Dedifferentiated amniotic fluid mesenchymal stem cell (primary cell): ENCODE measurements at regions not wholly inside any gene's neighbourhood (a gene's known extent, or its start where the extent isn't known, plus 50 kb on each side); places are given as distances from the start of the nearest gene placed in this dataset.
"Not testable (repeated sequence)": the region's sequence is repeated elsewhere in the genome, so short reads cannot be mapped to it uniquely, and the experiment has no call there.

Experiments used
- DNase-seq: peaks from one replicate; pipeline ENCODE4 v3.0.0-alpha.2; 2016; ENCODE audit errors: extremely low spot score

DNA sequence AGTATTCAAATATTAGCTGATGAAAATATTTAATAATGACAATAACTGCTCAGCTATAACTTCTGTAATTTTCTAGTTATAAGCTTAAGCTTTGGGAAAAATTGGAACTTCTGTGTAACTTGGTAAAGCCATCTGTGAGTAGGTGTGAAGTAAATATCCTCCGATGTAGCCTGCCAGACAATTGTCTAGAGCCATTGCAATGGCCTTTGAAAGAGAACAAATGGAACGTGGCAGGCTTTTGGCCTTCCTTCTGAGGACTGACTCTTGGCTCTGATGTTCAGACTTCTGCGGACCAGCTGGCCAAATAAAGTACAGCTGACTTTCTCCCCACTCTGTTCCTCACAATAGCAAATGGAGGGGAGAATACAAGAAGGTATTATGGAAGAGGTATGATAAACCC, 203.4 kb upstream of the NMUR2 start:
- DNase-seq, result no peak

DNA sequence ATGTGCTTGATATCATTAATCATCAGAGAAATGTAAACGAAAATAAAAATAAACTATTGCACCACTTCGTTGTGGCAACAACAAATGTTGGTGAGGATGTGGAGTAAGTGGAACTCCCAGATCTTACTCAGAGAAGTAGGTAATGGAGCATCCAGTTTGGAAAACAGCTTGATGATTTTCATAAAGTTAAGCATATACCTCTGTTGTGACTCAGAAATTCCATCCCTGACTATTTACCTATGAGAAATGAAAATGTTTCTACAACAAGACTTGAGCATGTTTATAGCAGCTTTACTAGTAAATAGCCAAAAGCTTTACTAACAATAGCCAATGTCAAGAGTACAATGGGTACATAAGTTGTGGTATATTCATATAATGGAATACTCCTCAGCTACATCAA, 214.7 kb upstream of the NMUR2 start:
- DNase-seq, result no peak

GRCh38 chr5:152622628-152623027, 217.5 kb upstream of the NMUR2 start:
- DNase-seq, result no peak

DNA sequence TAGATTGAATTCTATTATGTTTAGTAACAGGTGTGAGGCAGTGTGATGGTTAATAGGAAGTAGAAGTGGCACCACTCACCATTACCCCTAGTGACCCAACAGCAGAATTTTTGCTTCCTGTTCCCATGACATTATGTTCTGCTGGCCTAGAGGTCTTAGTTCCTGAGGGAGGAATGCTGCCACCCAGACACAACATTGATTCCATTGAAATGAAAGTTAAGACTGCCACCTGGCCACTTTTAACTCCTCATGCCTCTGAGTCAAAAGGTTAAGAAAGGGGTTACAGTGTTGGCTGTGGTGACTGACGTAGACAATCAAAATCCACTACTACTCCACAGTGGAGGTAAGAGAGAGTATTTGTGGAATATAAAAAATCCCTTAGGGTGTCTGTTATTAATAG, 218.9 kb upstream of the NMUR2 start:
- no peak for DNase-seq

GRCh38 chr5:152625696-152626095, 220.6 kb upstream of the NMUR2 start:
- DNase-seq, result no peak

- no peak for DNase-seq
Measured at GRCh38 chr5:152631221-152631620, 226.1 kb upstream of the NMUR2 start.

DNA sequence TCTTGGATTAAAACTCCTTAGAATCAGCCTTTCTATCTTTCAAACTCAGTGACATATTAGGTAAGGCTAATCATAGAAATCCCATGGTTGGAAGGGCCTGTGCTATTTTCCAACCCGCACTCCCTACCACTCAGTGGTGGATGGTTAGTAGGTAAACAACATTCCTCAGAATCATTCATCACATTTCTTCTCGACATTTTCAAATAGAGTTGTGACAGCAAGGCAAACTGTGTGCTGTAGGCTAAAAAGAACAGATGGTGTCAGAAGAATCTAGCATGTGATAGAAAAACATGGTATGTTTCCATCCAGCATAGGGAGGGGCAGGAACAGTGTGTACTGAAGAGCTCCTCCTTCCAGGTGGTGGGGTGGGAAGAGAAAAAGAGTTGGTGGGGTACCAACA, 227.3 kb upstream of the NMUR2 start:
- DNase-seq, result no peak

DNA sequence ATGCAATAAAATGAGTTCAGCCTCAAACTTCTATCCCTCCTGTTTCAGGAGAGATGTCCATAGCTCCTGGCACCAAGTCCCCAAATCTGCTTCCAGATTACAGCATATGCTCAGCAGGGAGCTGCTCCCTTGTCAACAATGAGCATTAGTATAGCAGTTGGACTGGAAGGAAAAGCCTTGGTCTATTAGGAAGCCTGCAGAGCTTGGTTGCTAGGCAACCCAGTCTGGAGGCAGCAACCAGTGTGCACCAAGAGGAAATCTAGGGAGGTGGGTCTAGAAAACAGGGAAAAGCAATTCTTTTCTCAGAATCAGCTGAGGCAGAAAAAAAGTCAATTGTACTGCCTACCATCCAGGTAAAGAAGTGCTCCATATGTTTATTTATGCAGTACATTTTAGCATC, 229.5 kb upstream of the NMUR2 start:
- DNase-seq, result no peak

DNA sequence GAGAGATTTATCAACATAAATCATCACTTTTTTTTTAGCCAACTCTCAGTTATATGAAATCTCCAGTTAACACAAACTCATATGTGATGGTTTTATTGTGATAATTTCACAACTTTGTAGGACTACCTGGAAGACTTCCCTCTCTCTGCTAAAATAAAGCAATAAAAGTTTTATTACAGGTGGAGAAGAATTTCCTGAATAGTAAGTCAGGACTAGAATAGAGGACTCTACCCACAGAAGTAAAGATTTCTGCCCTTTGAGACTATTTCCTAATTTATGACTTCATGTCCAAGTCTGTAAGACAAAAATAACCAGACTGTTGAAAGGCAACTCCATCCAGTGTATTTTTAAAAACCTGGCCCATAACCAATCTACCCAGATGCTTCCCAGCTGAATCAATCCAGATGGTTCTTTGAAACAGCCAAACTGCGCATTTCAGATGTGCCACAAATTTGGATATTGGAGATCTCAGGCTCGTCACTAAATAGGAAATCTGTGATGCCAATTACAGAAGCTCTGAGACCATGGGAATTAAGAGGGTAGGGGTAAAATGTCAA, 234.0 kb upstream of the NMUR2 start:
- no peak for DNase-seq

GRCh38 chr5:152641970-152642805, 237.1 kb upstream of the NMUR2 start:
- no peak for DNase-seq

- DNase-seq, result no peak
Measured at GRCh38 chr5:152642880-152643279, 237.8 kb upstream of the NMUR2 start.

DNA sequence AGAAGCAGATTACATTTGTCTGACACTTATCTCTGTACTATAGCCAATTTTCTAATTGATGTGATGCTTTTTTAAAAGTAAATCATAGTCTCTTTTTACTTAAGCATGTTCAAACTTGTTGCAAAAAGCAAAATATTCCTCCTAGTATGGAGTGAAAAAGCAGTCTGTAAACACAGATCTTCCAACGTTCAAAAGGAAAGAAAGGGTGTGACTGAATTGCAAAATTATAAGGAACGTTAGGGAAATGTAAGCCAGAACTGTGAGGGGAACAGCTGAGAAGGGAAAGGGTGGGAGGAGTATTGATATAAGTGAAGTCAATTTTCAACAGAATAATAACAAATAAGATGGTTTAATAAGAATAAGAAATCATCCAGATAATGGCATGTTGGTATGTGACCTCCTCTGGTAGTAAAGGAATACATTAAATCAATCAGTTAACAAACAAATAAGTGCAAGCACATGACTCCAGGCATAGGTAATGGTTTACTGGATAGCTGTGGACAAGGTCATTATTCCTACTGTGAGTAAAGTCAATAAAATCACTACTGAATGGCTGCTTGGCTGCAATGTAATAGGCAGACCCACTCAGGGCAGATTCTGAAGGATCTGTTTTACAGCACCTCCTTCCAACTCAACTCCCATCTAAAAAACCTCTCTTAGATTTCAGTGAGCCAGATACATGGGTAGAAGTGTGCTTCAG, 239.1 kb upstream of the NMUR2 start:
- no peak for DNase-seq

DNA sequence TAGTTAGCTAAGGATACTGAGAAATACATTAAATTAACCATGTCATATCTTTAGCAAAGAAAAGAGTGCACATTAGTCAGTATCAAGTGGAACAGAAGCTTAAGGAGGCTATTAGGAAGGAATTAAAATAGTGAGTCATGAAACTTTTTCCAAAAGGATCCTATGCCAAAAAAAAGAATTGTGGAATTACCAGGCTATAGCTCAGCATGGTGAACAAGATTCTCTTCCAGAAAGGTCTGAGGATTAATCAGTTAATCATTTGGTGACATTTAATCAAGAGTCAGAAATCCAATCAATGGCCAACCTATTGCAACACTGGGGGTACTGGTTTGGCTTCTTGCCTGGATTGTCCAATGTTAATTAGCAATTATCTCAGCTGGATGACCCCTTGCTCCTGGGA, 244.5 kb upstream of the NMUR2 start:
- no peak for DNase-seq

DNA sequence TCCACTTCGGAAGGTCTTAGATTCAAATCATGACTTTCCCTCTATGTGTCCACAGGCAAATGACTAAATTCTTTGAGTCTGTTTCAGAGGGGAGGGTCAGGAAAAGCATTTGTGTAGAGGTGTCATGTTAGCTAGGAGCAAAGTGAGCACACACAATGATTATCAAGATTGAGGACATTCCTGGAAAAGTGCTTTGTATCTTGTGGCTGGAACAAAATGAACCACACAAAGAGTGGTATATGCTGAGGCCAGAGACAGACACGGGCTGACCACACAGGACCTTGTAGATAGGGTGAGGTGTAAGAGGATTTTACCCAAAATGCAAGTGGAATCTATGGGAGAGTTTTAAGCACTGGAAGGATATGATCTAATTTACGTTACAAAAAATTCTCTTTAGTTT, 245.3 kb upstream of the NMUR2 start:
- no peak for DNase-seq

DNA sequence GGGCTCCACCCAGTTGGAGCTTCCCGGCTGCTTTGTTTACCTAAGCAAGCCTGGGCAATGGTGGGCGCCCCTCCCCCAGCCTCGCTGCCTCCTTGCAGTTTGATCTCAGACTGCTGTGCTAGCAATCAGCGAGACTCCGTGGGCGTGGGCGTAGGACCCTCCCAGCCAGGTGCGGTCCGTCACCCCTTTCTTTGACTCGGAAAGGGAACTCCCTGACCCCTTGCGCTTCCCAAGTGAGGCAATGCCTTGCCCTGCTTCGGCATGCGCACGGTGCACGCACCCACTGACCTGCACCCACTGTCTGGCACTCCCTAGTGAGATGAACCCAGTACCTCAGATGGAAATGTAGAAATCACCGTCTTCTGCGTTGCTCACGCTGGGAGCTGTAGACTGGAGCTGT, 254.4 kb upstream of the NMUR2 start:
- DNase-seq, result not testable (repeated sequence)

- no peak for DNase-seq
Measured at GRCh38 chr5:152673601-152674000, 268.5 kb upstream of the NMUR2 start.

- DNase-seq, result no peak
Measured at GRCh38 chr5:152674403-152674802, 269.3 kb upstream of the NMUR2 start.

GRCh38 chr5:152676196-152676595, 271.1 kb upstream of the NMUR2 start:
- DNase-seq, result no peak

- DNase-seq, result no peak
Measured at GRCh38 chr5:152683205-152683604, 278.1 kb upstream of the NMUR2 start.

DNA sequence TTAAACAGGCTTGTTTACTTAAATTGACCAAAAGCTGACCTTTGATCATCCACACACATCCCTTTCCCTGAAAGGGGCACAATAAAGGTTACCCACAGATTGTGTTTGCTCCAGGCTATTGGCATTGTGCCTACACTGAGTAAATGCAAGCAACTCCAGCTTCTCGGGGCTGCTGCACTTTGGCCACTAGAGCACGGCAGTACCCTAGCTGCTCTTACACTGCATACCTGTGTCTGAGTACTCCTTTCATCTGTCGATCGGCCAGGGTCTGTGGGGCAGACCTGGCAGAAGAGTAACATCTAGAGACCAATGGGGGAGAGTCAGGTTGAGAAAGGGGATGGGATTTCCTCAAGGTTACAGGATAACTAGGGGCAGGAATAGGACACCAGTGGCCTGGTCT, 281.9 kb upstream of the NMUR2 start:
- no peak for DNase-seq

DNA sequence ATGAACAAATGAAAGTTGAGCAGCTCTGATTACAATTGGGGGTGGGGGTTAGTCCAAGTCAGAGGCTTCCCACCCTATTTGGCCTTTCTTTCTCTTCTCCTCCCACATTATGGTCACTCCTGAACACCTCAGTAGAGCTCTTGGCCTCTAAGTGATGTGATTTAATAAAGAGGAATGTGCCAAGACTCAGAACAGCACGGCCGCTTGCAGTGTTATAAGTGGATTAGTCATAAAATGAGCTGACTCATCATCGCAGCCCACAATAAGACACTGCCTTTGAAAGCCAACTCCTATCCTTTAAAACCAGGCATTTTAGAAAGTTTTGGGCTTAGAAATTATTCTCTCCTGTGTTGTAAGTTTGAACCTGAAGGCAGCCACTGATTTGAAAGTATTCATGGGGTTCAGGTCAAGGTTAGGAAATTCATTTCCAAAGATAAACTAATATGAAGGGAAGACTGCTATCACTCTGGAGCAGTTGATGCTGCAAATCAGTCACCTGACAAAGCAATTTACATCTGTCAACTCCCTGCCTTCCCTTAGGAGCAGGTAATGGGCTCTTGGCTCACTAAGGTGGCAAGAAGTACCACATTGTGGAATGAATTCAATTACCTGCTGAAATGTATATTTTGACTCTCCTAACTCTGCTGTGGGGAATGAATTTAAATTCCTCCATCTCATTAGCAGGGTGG, 283.6 kb upstream of the NMUR2 start:
- DNase-seq, result no peak

DNA sequence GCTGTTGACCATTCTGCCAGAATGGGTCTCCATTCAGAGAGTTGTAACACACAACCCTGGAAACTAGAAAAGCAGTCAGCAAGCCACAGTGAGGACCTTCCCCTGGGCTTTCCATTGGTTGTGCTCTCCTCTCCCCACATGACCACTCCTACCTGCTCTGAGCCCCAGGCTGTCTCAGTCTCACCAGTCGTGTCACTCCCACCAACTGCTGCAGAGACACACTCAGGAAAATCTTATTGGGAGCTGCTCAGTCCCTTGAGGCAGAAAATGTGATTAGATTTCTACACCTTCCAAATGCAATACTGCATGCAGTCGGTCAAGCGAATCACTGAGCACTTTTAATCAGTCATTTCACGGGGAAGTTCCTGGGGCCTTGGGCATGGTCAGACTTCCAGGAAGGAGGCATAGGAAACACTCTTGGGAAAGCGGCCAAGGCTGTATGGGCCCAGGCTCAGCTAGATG, 284.2 kb upstream of the NMUR2 start:
- no peak for DNase-seq
